Epithelial cell of prostate (primary cell): ENCODE measurements at regions not wholly inside any gene's neighbourhood (a gene's known extent, or its start where the extent isn't known, plus 50 kb on each side); places are given as distances from the start of the nearest gene placed in this dataset.
"Not testable (repeated sequence)": the region's sequence is repeated elsewhere in the genome, so short reads cannot be mapped to it uniquely, and the experiment has no call there.

Experiments
- DNase-seq: peaks from one replicate; pipeline ENCODE4 v3.0.0-alpha.2; 2011; ENCODE audit warnings: low read depth, low spot score
- H3K27ac ChIP-seq: fragments of 450-650 bp; 2 replicates; pipeline ENCODE4 v1.5.1; 2017; ENCODE audit warnings: mild to moderate bottlenecking

DNA sequence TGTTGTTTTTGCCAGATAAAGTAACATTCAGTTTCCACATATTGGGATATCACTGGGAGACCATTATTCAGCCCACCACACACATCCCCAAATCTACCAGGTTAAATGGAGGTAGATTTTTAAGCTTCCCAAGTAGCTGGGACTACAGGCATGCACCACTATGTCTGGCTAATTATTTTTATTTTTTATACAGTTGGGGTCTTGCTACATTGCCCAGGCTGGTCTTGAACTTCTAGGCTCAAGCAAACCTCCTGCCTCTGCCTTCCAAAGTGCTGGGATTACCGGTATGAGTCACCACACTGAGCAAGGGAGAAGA is 96.6 kb upstream of the CHD2 start:
- DNase-seq, result no peak
- peak overlapping the region; percentile 98 for H3K27ac ChIP-seq

DNA sequence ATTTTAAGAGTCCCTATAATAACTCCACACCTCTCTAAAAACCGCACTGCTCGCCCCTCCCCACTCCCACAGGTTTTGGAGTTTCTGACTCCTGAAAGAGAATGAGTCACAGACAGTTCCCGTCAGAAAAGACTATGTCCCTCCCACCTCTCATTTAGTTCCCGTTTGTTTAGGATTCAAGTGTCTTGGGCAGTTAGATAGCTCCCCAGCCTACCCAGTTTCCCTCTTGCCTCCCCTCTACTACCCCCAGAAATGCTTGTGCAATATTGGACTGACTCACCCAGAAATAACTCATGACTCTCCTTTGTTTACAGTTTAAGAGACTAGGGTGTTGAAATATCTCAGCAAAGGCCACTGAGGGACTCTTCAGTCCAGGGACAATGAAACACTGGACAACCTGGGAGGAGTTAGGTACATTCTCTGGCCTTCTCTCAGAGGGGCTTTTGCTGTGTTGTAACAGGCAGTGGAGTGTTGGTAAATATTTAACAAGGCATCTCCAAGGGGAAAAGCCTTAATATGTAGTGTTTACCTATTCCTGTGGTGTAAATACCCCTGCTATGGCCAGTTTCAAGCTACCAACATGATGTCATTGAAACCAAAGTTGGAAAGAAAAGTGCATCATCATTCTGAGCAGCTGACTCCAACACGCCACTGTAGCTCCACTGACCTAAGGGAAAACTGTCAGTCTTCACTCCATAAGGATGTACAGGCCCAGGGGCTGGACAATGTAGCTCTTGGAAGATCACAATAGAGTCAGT is 96.1 kb upstream of the CHD2 start:
- H3K27ac ChIP-seq, result peak overlapping the region; percentile 98
- DNase-seq, result peak; percentile 100

DNA sequence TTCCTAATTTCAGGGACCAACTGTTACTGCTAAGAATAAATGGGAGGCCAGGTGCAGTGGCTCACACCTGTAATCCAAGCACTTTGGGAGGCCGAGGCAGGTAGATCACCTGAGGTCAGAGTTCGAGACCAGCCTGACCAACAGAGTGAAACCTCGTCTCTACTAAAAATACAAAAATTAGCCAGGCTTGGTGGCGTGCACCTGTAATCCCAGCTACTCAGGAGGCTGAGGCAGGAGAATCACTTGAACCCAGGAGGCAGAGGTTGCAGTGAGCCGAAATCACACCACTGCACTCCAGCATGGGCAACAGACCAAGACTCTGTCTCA is 95.6 kb upstream of the CHD2 start:
- peak overlapping the region; percentile 98 for H3K27ac ChIP-seq
- not testable (repeated sequence) for DNase-seq

DNA sequence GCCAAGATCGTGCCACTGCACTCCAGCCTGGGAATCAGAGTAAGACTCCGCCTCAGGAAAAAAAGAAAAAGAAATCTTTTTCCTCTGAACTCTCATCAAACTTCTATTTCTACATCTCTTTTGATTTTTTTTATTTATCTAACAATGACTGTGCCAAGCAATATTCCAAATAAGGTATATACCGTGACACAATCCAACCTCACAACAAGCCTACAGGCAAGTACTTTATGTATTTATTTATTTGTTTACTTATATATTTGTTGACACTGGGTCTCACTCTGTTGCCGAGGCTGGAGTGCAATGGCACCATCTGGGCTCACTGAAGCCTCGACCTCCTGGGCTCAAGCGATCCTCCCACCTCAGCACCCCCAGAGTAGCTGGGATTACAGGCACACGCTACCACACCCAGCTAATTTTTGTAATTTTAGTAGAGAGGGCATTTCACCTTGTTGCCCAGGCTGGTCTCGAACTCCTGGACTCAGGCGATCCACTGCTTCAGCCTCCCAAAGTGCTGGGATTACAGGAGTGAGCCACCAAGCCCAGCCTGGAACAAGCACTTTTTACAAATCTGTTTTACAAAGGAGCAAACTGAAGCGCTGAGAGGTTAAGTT is 94.9 kb upstream of the CHD2 start:
- peak overlapping the region; percentile 98 for H3K27ac ChIP-seq
- no peak for DNase-seq

DNA sequence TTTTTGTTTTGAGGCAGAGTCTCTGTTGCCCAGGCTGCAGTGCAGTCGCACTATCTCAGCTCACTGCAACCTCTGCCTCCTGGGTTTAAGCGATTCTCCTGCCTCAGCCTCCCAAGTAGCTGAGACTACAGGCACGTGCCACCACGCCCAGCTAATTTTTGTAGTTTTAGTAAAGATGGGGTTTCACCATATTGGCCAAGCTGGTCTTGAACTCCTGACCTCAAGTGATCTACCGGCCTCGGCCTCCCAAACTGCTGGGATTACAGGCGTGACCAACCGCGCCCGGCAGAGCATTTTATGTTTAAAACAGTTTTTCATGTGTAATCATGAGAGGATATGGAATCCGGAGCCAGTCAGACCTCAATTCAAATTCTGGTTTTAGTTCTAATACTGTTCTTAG is 94.0 kb upstream of the CHD2 start:
- H3K27ac ChIP-seq, DNase-seq: not testable (repeated sequence)

DNA sequence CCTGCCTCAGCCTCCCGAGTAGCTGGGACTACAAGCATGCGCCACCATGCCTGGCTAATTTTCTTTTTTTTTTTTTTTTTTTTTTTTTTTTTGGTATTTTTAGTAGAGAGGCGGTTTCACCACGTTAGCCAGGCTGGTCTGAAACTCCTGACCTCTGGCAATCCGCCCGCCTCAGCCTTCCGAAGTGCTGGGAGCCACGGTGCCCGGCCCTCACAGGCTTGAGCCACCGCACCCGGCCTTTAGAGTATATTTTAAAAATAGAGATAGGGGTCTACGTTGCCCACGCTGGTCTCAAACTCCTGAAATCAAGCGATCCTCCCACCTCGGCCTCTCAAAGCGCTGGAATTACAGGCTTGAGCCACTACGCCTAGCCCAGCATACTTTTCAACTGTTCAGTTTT is 93.4 kb upstream of the CHD2 start:
- DNase-seq, result no peak
- no peak overlapping the region for H3K27ac ChIP-seq

DNA sequence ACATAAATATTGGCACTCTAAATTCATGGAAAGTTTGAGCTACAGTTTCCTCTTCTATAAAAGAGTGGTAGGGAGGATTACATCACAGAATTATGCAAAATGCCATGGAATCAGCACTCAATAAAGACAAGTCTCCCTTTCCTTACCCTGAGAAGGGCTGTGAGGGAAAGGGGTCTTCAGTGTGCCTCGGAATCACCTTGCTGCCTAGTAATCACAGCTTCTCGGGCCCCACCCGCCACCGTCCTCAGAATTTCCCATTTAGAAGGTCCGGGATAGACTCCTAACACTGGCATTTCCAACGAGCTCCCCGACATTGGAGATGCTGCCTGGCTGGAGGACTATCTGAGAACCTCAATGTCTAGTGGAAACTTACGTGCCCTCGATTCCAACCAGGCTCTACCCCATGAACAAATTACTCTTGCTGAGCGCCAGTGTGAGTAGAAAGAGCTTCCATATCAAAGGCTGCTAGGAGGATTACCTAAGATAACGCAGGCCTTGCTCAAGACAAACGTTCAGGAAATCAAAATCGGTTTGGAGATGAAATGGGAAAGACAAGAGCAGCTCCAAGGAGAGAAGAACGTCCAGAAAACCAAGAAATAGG is 92.1 kb upstream of the CHD2 start:
- peak overlapping the region; percentile 96 for H3K27ac ChIP-seq
- DNase-seq, result no peak

DNA sequence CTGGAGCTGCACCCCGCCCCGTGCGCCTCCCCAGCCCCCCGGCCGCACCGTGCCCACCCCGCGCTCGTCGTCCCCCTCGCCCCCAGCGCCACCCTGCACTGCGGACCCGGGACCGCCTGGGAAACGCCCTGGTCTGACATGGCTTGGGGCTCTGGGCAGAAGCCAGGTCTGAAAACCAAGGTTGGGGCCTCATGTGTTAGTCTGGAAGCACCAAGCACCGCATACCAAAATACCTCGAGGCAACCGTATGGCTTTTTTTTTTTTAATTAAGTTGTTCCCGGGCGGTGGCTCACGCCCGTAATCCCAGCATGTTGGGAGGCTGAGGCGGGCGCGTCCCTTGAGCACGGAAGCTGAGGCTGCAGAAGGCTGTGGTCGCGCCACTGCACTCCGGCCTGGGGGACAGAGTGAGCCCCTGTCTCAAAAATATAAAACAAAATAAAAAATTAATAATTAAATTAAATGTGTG is 91.5 kb upstream of the CHD2 start:
- H3K27ac ChIP-seq, result peak overlapping the region; percentile 96
- no peak for DNase-seq

DNA sequence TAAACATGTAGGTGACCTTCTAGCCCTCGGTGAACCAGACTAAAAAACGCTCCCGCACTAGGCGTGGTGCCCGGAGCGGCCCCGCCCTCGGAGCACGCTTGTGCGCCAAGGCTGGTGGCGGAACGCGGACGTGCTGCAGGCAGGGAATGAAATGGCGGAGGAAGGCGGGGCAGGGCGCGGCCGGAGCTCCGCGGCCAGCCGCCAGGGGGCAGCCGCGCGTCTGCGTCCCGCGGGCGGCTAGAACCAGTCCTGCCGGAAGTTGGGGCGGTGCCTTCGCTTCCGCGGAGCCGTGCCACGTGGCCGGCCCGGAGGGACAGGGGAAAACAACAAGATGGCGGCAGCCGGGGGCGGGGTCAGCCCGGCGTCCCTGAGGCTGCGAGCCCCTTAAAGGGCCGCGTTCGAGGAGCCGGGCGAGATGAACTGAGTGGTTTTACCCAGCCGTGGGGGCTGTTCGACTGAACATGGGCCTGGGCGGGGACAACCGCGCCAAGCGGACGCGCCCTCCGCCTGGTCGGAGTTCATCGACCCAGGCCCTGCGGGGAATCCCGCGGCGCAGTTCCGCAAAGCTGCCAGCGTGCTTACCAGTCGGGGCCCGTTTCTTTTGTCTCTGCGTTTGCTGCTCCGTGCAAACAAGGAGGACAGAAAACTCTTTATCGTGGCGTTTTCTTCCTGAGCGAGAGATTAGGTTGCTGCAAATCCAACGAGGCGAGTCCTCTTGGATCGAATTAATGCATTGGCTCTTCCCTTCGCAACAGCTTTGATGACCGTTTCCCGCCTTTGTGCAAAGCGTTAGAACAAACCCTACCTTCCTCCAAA is 90.9 kb upstream of the CHD2 start:
- peak overlapping the region; percentile 96 for H3K27ac ChIP-seq
- peak; percentile 83 for DNase-seq

DNA sequence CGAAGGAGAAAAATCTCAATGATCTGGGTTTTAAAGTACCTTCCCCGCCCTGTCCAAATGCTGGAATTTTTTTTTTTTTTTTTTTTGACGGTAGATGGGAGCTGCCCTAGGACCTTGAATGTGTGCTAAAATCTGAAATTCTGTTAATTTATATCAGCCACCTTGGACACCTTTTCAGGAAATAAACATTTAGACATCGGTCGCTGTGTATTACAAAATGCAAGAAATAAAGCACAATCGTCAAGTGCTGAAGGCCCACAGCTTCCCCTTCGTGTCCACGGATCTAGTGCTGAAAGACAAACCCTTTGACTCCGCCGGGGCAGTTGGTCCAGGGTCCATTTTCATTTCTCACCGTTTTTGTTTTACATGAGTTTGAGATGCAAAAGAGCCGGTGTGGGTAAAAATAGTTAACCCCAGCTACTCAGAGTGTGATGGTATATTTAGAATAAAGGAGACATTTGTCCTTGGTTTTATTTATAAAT is 90.2 kb upstream of the CHD2 start:
- peak overlapping the region; percentile 96 for H3K27ac ChIP-seq
- no peak for DNase-seq

DNA sequence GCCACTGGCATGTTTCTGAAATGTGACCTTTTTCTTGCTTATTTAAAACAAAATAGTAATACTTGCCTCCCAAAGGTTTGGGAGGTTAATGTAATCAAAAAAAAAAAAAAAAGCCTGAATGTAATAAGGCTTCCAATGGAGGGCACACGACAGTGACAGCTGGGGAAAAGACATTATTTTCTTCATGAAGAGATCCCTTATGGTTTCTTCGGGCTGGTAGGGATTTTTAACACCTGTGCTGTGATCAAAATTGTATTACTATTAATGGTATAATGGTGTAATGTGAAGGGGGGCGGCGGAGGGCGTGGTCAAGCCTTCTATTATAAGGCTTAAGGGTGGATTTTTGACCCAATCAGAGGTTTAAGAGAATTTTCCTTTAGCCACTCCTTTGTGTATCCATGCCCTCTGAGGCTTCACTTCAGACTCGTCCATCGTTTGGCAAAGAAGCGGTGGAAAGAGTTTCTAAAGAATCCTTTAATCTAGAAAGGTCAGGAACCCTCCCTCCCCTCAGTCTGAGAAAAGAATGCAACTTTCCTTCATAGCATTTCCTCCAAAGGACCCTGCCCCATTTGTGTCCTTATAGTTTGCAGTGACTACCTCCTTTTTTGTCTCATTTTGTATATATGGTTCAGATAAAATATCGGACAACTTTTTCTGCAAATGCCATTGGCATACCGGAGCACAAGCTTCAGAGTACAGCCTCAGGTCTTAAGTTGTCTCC is 89.5 kb upstream of the CHD2 start:
- no peak for DNase-seq
- peak overlapping the region; percentile 96 for H3K27ac ChIP-seq

DNA sequence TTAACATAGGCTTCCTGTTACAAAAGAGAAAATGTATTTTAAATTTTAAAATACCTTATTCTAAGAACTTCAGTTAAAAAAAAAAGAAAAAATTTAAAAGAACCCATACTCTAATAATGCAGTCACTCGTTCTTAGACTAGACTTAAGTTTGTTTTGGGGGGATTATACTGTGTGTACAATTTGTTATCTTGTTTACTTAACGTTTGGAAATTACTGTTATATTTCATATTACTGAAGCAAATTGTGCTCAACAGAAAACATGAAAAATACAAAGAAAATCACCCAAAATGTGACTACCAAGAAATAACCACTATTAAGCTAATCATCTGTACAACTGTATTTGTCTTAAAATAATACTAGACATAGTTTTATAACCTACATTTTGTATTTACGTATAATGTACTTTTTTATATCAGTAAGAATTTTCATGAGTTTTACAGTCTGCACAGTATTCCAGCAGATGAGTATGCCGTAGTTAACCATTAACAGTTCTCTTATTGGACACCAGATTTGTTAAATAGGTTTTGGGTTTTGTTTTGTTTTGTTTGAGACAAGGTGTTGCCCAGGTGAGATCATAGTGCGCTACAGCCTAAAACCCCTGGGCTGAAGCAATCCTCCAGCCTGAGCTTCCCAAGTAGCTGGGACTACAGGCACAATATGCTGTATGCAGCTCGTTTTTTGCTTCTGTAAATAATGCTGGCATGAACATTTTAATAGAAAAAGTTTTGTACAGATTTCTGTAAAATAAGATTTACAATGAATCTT is 88.8 kb upstream of the CHD2 start:
- DNase-seq, result no peak
- H3K27ac ChIP-seq, result peak overlapping the region; percentile 96

DNA sequence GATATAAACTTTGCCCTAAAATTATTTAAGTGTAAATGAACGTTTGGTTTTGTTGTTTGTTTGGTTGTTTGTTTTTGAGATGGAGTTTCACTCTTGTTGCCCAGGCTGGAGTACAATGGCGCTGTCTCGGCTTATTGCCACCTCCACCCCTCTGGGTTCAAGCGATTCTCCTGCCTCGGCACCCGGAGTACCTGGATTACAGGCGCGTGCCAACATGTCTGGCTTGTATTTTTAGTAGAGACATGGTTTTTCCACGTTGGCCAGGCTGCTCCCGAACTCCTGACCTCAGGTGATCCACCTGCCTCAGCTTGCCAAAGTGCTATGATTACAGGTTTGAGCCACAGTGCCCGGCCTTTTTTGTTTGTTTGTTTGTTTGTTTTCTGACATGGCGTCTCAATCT is 87.9 kb upstream of the CHD2 start:
- DNase-seq, result no peak
- peak overlapping the region; percentile 96 for H3K27ac ChIP-seq

DNA sequence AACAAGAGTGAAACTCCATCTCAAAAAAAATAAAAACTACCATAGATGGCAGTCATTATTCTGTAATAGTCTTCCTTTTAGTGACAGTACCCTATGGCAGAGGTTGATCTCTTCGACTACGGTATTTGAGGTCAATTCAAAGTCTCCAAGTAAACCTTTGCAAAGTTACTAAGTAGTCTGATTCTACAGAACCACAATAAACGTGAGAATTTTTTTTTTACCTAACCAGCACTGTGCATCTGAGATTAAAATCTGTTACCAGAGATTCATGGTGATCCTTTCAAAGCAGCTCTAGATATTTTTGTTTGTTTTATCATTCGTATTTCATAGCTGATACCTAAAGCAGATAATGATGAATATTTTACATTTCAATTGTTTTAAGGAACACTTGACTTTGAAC is 86.6 kb upstream of the CHD2 start:
- no peak for DNase-seq
- no peak overlapping the region for H3K27ac ChIP-seq

DNA sequence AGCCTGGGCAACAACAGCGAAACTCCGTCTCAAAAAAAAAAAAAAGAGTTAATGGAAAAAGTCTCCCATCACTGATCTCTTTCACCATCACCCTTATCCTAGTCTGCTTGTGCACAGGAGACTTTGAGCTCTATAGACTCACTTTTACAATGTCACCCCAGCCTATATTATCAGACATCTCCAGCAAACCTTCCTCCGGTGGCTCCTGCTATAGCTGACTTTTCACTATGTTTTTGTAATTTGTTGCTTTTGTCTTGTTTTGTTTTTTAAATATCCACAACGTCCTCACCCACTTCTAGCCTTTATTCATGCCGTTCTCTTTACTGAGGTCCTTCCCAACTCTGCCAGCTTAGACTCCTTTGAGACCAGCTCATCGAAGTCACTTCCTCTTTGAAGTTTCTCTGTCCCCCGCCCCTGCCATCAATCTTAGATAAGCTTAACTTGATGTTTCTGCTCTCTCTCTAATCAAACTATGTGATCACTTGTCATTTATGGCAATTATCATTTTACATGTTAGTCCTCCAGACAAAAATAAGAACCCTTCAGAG is 82.7 kb upstream of the CHD2 start:
- no peak for DNase-seq
- H3K27ac ChIP-seq, result peak overlapping the region; percentile 94

DNA sequence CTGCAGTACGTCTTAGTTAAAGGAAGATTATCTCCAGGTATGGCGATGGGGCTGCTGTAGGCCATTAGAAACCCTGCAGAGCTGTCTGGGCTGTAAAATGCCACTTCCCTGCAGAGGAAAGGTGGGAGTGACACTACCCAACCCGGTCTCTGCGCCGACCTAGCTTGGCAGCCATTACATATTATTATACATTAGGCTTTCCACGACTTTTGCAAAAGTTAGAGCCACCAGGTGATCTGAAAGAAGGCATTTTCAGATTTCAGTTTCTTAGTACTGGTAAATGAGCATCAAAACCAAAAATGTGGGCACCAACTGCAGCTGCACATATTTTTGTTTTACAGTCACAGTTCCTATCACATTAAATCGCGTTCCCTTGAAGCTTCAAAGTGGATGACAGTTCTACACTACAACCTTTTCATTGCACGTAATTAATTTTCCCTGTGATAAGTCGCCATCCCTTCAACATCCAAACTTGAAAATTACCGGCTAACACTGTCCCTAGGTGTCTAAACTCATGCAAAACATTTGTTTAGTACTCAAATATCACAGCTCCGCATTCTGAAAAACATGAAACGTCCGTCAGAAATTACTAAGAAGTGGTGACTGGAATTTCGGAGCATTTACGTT is 81.4 kb upstream of the CHD2 start:
- no peak for DNase-seq

DNA sequence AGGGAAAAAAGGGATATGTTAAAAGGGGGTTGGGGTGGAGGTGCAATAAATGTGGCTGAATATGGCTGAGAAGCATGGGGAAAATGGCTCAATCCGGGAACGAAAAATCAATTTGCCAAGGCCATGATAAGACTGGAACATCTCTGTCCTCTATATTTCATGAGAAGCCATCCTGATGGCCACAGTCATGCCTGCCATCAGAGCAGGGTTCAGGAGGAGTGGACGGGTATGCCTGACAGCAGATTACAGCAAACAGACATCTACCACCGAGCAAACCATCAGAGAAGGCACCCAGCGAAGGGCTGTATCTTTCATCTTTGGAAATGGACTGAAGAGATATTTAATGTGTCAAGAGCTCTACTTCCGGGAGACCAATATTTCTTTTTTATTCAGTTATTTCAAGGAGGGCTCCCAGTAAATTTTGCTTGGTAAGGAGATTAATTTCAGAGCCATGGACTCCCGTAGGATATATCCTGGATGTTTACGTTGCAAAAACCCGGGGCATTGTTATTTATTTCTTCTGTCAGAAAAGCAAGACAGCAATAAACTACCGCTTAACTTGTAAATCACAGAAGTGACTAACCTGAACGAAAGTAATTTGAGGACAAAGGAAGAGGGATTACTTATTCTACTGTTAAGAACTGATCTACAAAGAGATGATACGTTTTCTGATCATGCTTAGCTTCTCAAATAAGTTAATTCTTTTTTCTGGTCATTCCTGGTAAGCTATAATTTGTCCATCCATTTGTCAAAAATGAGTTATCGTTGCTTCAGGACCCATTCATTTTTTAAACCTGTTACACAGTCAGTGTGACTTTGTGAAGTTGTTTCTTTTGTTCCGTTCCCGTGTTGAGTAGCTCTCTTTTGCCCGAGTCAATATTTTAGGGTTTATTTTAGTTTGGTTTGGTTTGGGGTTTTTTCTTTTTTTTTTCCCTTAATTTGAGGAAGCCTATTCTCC is 80.6 kb upstream of the CHD2 start:
- H3K27ac ChIP-seq, result peak overlapping the region; percentile 94
- DNase-seq, result no peak

More for the DNA sequence above, 81.4 kb upstream of the CHD2 start:
- H3K27ac ChIP-seq, result peak overlapping the region; percentile 94
